MM.1S (cell line): ENCODE measurements at regions not wholly inside any gene's neighbourhood (a gene's known extent, or its start where the extent isn't known, plus 50 kb on each side); places are given as distances from the start of the nearest gene placed in this dataset.

Experiments
- CTCF ChIP-seq: fragments of 300-600 bp; sonication (generic); IDR thresholded peaks from 2 replicates; pipeline ENCODE4 v1.5.1; 2016; ENCODE audit warnings: antibody characterized with exemption, low read length, mixed read lengths
- EZH2 ChIP-seq: fragments of 300-600 bp; sonication (generic); optimal IDR thresholded peaks from 2 replicates; pipeline ENCODE3; 2017; ENCODE audit warnings: low read depth, mild to moderate bottlenecking, antibody characterized with exemption, low read length, mixed read lengths
- EZH2phosphoT487 ChIP-seq: fragments of 300-600 bp; sonication (generic); IDR thresholded peaks from 2 replicates; pipeline ENCODE4 v1.6.1; 2018; ENCODE audit warnings: antibody characterized with exemption, low read length

- no peak for TF ChIP-seq CTCF
- no peak for TF ChIP-seq EZH2
- TF ChIP-seq EZH2phosphoT487 = no peak
Observed at GRCh38 chr2:188789951-188790350, 184.2 kb upstream of the COL3A1 start.
